GM19395 (cell line): ENCODE measurements at regions not wholly inside any gene's neighbourhood (a gene's known extent, or its start where the extent isn't known, plus 50 kb on each side); places are given as distances from the start of the nearest gene placed in this dataset.
A peak's percentile ranks its signal among the peaks of the same experiment; 100 is the strongest.

ENCODE experiments used
- ATAC-seq: cut with Tn5 transposase; IDR thresholded peaks from one replicate; pipeline ENCODE4 v1.9.1; 2021; ENCODE audit warnings: mild to moderate bottlenecking, moderate library complexity; ENCODE audit not compliant: unreplicated experiment

- no peak for ATAC-seq
Measured at GRCh38 chr2:8196316-8196715, 485.5 kb upstream of the ID2 start.

GRCh38 chr2:8197101-8197500 is 484.8 kb upstream of the ID2 start:
- no peak for ATAC-seq

DNA sequence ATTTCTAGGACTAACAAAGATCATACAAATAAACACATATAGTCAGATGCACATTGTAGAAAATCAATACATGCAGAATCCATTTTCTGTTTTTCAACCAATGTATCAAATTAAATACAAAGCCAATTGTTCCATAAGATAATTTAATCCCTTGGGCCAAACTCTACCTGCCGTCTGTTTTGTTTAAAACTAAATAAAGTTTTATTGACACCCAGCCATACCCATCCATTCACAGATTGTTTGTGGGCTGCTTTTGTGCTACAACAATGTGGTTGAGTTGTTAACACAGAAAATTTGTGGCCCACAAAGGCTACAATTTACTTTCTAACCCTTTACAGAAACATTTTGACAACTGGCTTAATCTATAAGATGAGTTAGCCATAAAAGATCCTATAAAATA is 484.0 kb upstream of the ID2 start:
- no peak for ATAC-seq

GRCh38 chr2:8198766-8199382 is 483.0 kb upstream of the ID2 start:
- no peak for ATAC-seq

DNA sequence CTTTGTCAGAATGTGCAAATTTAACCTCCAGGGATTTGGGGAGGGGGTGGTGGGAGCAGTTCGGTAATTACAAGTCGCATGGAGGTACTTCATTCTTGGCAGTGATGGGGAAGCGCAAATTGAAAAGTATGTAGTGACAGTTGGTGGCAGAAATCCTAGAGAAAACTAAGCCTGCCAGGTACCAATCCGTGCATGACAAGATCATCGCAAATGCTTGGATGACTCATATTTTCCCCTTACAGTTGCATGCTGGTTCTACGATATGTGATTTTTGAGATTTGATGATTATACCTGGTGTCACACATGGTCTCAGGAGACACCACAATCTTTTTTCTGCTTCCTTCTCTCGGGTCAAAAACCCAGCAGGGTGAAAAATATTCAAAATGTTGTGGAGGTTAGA is 479.7 kb upstream of the ID2 start:
- peak; percentile 85 for ATAC-seq

GRCh38 chr2:8203364-8203763 is 478.5 kb upstream of the ID2 start:
- ATAC-seq = no peak

DNA sequence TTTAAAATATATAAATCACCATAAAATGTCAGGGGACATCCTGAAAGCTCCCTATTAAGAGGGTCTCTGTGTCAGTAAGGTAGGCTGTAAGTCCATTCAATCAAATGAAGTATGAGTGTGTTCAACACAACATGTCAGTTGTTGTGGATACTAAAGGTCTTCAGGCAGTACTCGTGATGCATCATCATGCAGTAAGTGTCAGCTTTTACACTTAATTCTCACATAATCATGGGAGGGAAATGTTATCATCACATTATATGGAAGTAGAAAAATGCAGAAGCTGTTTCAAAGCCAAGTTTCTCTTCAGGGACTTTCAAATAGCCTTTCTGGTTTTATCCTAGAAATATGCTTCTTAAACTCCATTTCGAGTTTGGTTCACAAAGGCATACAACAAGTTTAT is 477.1 kb upstream of the ID2 start:
- no peak for ATAC-seq

DNA sequence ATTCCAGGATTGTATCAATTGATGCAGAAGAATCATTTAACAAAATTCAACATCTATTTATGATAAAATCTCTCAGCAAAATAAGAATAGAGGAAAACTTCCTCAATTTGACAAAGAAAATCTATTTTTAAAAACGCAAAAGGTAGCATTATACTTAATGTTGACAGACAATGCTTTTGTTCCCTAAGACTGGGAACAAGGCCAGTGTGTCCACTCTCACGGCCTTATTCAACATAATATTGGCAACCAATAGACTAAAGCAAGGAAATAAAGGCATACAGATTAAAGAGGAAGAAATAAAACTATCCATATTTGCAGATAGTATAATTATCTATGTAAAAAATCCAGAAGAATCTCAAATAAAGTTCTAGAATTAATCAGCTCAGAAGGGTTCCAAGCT is 472.4 kb upstream of the ID2 start:
- no peak for ATAC-seq

DNA sequence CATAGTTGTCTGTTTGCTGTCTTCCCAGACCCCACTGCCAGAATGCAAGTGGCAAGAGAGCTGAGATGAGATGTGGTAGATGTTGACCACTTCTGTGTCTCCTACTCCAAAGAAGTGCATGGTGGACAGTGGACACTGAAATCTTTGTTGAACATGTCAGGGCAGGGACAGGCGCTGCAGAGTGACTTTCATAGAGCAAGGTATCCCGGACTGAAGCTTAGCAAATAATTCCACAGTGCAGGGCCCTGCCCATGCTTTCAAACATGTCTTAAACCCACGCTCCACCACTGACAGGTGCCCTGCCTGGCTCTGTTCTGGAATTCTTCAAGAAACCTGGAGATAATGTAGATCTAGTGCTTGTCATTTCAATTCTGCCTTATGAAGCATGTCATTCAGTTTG is 470.5 kb upstream of the ID2 start:
- no peak for ATAC-seq

GRCh38 chr2:8212239-8212638 is 469.6 kb upstream of the ID2 start:
- no peak for ATAC-seq

DNA sequence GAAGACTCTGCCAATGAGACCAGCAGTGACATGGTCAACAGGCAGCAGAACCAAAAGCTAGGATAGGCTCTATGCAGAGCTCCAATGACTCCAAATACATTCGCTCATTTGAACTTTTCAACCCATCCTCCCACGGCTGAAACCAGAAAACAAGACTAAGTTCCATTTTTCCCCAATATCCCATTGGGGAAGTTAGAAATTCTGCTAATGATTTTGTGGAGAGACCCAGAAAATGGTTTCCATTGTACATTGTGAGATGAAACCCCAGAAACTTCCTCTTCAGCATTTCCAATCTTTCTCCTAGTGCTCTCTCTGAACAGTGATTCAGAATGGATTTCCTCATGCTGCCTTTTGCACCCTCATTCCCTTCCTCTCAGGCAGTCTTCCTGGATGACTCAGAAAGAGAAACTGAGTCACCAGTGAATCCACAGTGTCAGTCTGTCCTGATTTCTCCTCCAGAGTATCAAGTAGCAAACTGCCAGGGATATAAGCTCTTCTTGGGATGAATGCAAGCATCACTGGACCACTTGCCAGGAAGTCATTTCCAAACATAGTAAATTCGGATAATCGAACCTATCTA is 467.7 kb upstream of the ID2 start:
- no peak for ATAC-seq

DNA sequence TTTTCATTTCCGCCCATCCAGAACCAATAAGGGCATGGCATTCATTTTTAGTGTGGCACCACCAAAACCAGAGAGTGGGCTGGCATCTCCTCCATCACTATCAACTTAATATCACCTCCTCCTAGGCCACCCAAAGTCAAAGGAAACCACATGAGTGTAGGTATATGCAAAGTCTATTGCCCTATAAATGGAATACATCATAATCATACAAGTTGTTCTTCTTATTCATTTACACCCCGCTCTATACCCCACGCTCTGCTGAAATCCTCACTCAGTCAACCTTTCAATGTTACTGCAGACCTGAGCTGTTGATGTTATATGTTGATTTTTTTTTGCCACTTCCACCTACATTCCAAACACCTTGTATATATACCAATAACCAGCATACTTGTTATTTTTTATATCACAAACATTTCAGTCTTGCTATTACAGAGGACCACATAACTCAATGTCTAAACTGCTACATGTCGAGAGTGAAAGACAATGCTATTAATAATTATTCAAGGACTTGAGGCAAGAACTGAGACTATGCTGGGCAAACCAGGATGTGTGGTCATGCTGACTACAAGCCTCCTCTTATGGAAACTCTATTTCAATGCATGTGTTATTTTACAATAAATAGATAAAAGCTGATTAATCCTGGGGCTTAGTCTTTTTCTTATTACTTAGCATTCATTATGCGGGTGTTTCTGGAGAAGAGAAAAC is 466.5 kb upstream of the ID2 start:
- peak; percentile 91 for ATAC-seq

DNA sequence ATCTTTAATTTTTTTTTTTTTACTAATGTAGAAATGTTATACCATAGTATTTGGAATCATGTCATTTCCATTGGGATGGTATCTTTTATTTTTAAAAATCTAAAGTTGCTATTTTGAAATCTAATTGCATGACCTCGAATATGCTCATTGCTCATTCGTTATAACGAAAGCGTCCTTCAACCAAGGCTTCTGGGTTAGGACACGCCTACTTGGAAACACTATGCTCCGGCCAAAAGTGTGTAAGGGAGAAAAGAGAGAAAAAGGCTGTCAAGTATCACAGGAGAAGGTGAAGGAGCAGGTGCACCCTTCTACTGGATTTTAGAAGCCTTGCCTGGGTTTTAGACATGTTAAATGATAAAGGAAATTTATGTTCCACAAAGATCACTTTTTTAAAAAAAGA is 465.9 kb upstream of the ID2 start:
- no peak for ATAC-seq

DNA sequence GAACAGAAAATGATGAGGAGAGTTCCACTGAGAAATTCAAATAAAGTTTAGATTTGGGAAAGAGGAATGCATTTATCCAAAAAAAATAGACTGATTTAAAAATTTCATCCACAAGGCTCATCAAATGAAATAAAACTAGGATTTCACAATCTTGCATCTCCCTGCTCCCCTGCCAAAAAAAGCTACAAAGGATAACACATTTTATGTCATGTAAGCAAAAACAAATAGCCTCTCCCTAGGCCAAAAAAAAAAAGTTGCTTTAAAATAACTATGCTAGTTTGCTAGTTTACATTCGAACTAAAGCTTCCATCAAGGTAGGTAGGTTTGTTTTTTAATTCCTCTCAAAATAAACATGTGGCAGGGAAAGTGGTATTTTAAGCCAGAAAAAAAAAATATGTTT is 465.5 kb upstream of the ID2 start:
- ATAC-seq = no peak

- no peak for ATAC-seq
Measured at GRCh38 chr2:8217468-8218030, 464.3 kb upstream of the ID2 start.

DNA sequence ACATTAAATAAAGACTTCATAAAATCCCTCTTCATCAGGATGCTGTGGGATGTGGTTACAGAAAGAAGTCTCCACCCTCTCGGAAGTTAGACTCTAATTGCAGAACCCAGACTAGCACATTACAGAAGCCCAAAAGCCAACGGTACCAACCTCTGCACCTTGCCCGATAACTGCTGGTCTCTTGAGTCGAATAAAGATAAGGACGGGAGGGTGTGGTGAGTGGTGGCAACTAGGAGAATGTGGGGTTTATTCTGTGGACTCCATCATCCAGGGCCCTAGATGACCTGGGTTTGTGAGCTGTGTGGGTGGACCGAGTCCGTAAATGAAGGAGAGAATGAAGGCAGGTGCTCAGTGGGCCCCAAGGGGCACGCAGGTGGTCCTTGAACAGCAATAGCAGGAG is 462.8 kb upstream of the ID2 start:
- no peak for ATAC-seq

GRCh38 chr2:8219631-8220355 is 462.1 kb upstream of the ID2 start:
- ATAC-seq = no peak

DNA sequence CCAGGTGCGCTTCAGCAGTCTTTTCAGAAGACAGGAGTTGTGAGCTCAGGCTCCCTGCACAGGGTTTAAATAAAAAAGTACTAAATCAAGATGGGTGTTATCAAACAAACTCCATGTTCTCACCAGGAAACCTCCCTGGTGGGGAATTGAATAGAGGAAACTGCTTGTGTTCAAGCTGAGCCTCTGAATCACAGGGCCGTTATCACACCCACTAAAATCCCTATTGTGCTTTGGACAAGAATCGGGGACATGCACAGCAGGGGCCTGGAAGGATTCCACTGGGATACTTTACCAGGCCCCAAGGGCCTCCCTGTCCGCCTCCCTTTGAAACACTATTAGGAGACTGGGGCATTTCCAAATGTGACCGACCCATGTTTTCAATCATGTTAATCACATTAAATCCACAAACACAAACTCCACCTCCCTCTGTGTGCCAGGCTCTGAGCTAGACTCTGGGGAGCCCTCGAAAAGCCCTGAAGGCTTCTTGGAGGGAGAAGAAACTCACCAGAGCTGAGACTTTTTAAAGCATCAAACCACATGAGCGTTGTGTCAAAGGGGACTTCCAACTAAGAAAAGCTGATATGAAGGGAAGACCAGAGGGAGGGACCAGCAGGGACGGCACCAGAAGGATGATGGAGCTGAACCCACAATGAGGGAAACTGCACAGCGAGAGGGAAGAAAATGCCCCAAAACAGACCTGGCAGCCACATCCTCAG is 458.7 kb upstream of the ID2 start:
- no peak for ATAC-seq

DNA sequence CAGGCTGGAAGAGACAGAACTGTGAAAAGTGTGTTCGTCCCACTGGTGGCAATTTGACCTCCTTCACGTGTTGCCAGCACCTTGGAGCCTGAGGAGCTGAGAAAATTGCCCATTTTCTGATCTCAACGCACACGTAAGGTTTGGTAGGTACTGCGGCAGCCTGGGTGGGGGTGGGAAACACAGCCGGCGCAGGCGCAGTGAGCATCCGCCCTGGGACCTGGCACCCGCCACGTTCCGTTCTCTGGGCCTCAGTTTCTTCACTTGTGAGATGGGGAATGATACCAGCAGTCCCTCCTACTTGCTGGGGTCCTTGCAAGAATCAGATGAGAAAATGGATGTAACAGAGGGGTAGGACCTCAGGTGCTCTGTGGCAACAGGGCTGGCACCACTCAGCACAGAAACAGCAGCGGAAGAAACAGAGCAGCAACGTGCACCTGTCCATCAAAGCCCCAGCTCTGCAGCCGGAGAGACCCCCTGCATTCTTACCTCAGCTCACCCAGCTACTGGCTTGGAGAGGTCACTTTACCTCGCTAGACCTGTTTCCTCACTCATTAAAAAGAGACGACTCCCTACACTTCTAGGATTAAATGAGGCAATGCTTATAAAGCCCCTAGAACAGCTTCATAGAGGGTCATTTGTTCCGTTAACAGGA is 458.0 kb upstream of the ID2 start:
- ATAC-seq = no peak

- ATAC-seq = no peak
Measured at GRCh38 chr2:8224347-8225190, 457.3 kb upstream of the ID2 start.
